T-helper 22 cell (primary cell): ENCODE measurements at regions not wholly inside any gene's neighbourhood (a gene's known extent, or its start where the extent isn't known, plus 50 kb on each side); places are given as distances from the start of the nearest gene placed in this dataset.
"Not testable (repeated sequence)": the region's sequence is repeated elsewhere in the genome, so short reads cannot be mapped to it uniquely, and the experiment has no call there.

Experiments
- DNase-seq: peaks from one replicate; pipeline ENCODE4 v3.0.0-alpha.2; 2020; ENCODE audit warnings: low read depth

- not testable (repeated sequence) for DNase-seq
Observed at GRCh38 chr22:25456300-25457043, 108.0 kb upstream of the GRK3 start.

- not testable (repeated sequence) for DNase-seq
Observed at GRCh38 chr22:25458631-25459030, 105.8 kb upstream of the GRK3 start.

- not testable (repeated sequence) for DNase-seq
Observed at GRCh38 chr22:25460682-25461081, 103.8 kb upstream of the GRK3 start.

- DNase-seq = no peak
Observed at GRCh38 chr22:25461301-25461700, 103.2 kb upstream of the GRK3 start.

DNA sequence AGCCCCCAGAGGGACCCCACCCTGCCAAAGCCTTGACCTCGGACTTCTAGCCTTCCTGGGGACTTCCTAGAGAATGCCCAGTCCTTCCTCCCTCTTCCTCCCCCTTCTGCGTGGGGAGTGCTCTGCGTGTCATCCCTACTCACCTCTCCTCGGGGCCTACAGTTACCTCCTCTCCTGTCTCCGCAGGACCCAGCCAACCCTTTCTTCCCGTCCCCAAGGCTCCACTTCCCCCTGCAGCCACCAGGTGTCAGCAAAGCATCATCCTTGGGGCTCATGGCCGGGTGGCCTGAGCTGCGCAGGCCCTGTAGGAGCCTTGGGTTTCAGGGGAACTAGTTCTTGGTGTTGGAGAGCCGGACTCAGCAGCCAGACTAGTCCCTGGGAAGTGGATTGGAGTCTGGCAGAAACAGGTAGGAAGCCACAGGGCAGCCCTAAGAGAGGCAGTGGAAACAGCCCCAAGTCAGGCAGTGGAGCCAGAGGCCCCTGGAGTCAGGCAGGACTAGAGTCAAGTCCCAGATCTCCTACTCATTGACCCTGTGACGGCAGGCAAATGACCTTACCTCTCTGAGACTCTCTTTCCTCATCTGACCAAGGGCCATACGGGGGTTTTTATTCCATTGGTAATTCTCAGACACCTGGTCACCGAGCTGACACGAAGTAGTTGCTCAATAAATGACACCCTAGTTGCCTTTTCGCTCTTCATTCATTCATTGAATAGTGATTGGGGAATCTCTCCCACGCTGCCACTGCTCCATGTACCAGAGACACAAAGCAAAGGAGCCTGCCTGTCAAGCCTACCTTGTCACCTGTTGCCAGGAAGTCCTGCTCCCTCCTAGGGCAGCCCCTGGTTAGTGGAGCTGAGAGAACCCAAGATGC lies 101.8 kb upstream of the GRK3 start:
- peak; percentile 20 for DNase-seq

GRCh38 chr22:25463347-25463628 lies 101.2 kb upstream of the GRK3 start:
- not testable (repeated sequence) for DNase-seq

GRCh38 chr22:25464326-25464725 lies 100.1 kb upstream of the GRK3 start:
- DNase-seq = not testable (repeated sequence)

DNA sequence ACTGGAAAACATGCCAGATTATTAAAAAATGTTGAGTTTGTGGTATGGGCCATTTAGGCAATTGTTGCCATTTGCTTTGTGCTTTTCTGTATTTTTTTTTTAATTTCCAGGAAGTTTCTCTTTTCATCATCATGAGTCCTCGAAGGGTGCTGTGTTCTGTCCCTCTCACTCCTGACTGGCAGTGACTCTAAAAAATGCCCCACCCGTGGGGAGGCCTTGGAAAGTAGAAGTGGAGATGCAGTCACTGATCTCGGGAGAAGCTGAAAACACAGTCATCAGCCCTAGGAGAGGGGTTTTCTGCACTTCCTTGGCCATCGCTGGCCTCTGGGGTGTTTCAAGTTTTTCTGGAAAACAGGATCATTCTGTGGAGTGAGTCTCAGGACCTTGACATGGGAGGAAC lies 98.5 kb upstream of the GRK3 start:
- no peak for DNase-seq

GRCh38 chr22:25472382-25472781 lies 92.1 kb upstream of the GRK3 start:
- DNase-seq = no peak

- no peak for DNase-seq
Observed at GRCh38 chr22:25475257-25476022, 89.0 kb upstream of the GRK3 start.

GRCh38 chr22:25477358-25477757 lies 87.1 kb upstream of the GRK3 start:
- no peak for DNase-seq

- DNase-seq = no peak
Observed at GRCh38 chr22:25478111-25478510, 86.4 kb upstream of the GRK3 start.

DNA sequence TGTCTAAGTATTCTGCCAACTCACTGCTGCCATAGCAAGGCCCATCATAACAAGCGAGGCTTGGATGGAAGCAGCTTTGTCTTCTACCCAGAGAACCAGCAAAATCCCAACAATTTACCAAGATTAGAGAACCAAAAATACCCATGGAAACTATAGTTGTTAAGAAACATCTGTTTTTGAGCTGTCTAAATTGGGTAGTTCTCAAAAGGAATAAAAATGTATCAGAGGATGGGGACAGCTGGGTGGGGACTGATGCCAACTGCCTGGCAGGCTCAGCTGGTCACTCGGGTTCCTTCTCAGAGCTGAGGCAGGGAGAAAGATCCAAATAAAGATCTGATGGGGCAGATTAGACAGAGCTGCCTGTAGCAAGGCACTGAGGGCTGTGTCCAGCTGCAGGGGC lies 85.9 kb upstream of the GRK3 start:
- no peak for DNase-seq

DNA sequence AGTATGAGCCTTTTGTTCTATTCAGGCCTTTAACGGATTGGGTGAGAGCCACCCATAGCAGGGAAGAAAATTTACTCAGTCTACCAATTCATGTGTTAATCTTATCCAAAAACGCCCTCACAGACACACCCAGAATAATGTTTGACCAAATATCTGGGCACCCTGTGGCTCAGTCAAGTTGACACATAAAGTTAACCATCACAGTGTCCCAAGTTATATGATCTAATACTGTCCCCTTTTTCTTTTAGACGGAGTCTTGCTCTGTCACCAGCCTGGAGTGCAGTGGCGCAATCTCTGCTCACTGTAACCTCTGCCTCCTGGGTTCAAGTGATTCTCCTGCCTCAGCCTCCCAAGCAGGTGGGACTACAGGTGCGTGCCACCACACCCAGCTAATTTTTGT lies 83.6 kb upstream of the GRK3 start:
- DNase-seq = not testable (repeated sequence)

DNA sequence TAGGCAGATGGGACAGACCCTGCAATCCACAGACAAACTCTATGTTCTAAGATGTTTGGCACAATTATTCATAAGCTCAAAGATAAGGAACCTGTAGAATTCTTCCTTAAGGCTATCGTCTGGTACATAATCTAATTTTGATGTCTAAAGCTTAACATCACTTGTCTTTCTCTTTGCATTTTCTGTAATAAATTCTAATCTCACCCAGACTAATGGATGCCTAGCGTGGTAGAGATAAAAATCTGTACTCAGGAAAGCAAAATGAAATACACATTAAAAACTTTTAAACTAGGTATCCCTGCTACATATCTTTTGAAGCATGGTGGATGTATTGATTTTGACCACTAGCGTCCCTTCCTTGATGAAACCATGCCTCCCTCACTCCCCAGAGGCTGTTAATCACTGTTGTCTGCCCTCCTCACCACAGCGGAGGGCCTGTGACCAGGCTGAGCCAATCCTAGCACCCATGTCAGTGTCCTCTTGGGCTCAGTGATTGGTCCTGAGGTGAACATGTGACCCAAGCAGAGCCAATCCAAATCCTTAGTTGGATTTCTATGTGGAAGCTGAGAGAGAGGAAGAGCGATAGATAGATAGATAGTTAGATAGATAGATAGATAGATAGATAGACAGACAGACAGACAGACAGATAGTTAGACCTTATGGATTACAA lies 82.2 kb upstream of the GRK3 start:
- no peak for DNase-seq

GRCh38 chr22:25482868-25483639 lies 81.4 kb upstream of the GRK3 start:
- DNase-seq = no peak

DNA sequence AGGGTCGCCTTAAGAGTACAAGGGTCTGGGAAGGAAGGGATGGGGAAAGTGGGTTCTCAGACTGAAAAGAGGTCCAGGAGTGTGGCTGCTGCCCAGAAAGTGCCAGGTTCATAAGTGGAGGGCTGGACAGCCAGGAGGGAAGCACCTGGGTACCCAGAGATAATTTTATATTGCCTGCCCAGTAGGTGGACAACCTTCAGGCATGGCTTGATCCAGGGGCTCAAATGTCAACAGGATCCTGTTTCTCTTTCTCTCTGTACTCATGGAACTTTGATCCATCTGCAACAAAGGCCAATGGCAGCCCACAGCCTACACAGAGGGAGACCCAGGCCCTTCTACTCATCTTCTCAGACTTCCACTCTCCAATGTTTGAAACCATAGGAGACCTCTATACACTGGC lies 80.5 kb upstream of the GRK3 start:
- DNase-seq = no peak

DNA sequence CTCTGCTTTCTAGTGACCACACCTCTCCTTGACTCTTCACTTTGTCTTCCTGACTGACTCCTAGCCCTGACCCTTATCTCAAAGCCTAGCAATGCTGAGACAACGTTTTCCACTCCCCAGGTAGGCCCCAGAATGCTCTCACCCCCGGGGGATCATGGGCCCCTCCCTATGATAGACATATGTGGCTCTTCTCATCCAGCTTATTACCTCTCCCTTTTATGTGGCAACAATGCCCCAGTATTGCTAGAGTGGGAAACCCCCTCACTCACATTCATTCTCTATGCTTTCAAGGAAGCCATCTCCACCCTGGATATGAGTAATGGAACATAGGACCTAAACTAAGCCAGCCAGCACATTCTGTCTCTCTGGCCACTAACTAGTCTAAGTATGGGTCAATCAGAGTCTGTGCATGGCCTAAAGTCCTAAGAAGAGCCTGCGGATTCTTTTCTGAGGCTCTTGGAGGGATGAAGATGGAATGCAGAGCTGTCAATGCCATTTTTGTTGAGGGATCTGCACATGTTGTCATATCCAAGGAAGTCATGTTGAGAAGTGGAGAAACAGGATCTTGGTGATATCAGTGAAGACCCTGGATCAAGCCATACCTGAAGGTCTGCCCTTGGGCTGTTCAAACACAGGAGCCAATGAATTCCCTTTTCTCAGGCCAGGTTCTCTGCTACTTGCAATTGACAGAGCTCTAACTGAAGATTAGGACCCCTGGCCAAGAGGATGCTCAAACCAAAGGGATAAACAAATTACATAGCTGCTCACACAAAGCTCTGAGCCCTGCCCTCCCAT lies 79.8 kb upstream of the GRK3 start:
- no peak for DNase-seq

- no peak for DNase-seq
Observed at GRCh38 chr22:25485626-25486545, 78.6 kb upstream of the GRK3 start.

- no peak for DNase-seq
Observed at GRCh38 chr22:25487508-25487907, 77.0 kb upstream of the GRK3 start.
